RWPE1 (cell line): ENCODE measurements at regions not wholly inside any gene's neighbourhood (a gene's known extent, or its start where the extent isn't known, plus 50 kb on each side); places are given as distances from the start of the nearest gene placed in this dataset.
"Not testable (repeated sequence)": the region's sequence is repeated elsewhere in the genome, so short reads cannot be mapped to it uniquely, and the experiment has no call there.

ENCODE experiments used
- CTCF ChIA-PET: fragments of 350-600 bp; sonication (Branson Sonifier 250); formaldehyde crosslinking; extraction: SDS; loops from one replicate; lab custom pipeline; 2021; lab: Yijun Ruan, JAX
- POLR2A ChIA-PET: fragments of 400-600 bp; formaldehyde crosslinking; extraction: SDS; loops from one replicate; lab custom pipeline; 2020; ENCODE audit warnings: antibody characterized with exemption; ENCODE audit not compliant: low non-redundant PET; lab: Yijun Ruan, JAX
- DNase-seq: peaks from one replicate; pipeline ENCODE4 v3.0.0; 2012; ENCODE audit warnings: low spot score
- H3K27ac ChIP-seq: fragments of 450-650 bp; 2 replicates; pipeline ENCODE4 v1.5.1; 2017
- CTCF ChIP-seq: fragments of 450-650 bp; conservative IDR thresholded peaks from 2 replicates; pipeline ENCODE4 v1.5.1; 2017; ENCODE audit warnings: low read depth, mild to moderate bottlenecking

DNA sequence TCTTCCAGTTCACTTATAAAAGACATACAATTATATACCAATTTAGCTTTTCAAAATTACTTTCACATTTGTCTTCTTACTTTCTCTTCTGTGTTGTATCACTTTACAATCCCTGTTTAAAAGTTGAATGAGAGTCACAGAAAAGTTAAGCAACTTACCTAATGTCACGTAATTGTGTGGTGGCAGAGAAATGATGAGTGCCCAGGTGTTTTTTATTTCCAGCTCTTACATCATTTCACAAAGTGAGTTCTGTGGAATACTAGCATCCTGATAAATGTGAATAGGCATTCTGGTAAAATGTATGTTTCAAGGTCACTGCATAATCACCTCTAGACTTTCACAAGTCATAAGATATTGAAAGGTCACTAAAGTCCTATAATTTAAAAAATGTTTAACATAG is 133.0 kb upstream of the FIBIN start:
- H3K27ac ChIP-seq = no peak overlapping the region
- ChIA-PET POLR2A (no interaction called here), CTCF (no interaction called here)
- TF ChIP-seq CTCF = no peak
- no peak for DNase-seq

DNA sequence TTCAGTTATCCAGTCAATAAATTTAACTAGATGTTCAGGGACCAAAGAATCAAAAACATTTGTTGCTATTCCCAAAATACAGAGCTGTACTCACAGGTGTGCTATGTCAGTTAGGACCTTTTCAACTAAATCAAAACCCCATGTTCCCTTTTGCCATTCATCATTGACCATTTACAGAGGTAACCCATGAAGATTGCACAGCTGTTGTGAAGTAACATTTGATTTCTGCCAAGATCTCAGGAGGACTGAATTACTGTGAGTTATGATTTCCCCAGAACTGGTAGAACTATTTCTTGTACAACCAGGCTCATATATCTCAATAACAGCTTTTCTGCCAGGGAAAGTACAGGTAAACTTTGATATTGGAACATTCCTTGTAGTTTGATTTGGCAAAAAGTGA is 131.1 kb upstream of the FIBIN start:
- H3K27ac ChIP-seq = no peak overlapping the region
- ChIA-PET CTCF (no interaction called here), POLR2A (no interaction called here)
- no peak for TF ChIP-seq CTCF
- DNase-seq = no peak

DNA sequence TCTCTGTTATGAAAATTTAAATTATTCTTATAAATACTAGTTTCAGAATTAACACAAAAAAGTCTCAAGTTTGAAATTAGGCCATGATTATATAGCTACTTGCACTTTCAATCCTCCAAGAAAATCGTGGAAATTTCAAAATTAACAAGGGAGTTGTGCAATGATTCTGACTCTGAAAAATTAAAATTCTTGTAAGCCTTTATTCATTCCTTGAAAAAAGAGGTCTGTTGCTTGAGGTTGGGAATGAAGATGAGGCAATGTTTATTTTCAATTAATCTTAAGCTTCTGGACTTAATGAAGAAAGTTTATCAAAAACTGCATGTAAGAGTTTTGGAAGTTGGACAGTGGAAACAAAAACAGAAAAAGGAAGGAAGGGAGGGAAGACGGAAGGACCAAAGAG is 128.2 kb upstream of the FIBIN start:
- DNase-seq = no peak
- no peak overlapping the region for H3K27ac ChIP-seq
- no peak for TF ChIP-seq CTCF
- ChIA-PET POLR2A (no interaction called here), CTCF (no interaction called here)

DNA sequence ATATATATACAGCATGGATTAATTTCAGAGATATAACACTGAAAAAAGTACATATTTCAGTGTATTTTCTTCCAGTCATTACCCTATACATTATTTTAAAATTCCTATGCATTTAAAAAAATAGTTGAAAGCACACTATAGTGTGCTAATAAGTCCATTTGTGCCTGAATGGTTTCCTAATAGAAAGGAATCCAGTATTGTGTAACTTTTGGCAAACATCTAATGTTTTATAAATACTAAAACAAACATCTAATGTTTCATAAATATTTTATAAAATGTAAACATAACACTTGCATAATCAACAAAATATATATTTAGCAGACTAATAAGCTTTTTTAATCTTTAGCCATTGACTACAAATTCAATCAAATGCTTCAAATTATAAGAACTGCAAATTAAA is 126.6 kb upstream of the FIBIN start:
- DNase-seq = no peak
- no peak for TF ChIP-seq CTCF
- CTCF ChIA-PET = no interaction called here
- POLR2A ChIA-PET = no interaction called here
- H3K27ac ChIP-seq = no peak overlapping the region

DNA sequence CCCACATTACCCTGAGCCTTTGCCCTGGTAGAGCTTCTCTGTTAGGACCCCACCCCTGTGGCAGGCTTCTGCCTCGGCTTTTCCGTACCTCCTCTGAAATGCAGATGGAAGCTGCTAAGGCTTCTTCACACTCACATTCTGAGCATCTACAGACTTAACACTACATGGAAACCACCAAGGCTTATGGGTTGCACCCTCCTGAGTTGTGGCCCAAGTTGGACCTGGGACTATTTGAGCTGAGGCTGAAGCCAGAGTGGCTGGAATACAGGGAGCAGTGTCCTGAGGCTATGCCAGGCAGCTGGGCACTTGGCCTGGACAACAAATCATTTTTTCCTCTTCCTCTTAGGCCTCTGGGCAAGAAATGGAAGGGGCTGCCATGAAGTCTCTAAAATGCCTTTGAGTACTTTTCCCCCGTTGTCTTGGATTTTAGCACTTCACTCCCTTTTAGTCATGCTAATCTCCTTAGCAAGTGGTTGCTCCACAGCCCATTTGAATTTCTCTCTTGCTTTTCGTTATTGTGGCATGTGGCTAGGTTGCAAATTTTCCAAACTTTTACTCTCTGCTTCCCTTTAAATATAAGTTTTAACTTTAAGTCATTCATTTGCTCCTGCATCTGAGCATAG is 114.8 kb upstream of the FIBIN start:
- DNase-seq = no peak
- POLR2A ChIA-PET = no interaction called here
- CTCF ChIA-PET = interaction anchor here (0.7 kb wide), 1 partner anchor 143 kb away, joined by 3 read pairs; no protein-coding TSS in a partner anchor
- no peak for TF ChIP-seq CTCF
- H3K27ac ChIP-seq = no peak overlapping the region

- POLR2A ChIA-PET, H3K27ac ChIP-seq, DNase-seq, CTCF ChIA-PET: not testable (repeated sequence)
These were observed 111.5 kb upstream of the FIBIN start for GRCh38 chr11:26882363-26882880.

DNA sequence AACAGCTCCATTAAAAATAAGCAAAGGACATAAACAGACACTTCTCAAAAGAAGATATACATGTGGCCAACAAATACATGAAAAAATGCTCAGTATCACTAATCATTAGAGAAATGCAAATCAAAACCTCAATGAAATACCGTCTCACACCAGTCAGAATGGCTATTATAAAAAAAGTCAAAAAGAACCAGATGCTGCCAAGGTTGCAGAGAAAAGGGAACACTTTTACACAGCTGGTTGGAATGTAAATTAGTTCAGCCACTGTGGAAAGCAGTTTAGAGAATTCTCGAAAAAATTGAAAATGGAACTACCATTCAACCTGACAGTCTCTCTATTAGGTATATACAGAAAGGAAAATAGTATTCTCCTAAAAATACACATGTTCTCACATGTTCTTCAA is 102.4 kb upstream of the FIBIN start:
- no peak for DNase-seq
- no peak overlapping the region for H3K27ac ChIP-seq
- CTCF ChIA-PET = interaction anchor here (0.6 kb wide), 1 partner anchor 307 kb away, joined by 3 read pairs; no protein-coding TSS in a partner anchor
- POLR2A ChIA-PET = no interaction called here
- no peak for TF ChIP-seq CTCF
